OCI-M2 (cell line): ENCODE measurements at regions not wholly inside any gene's neighbourhood (a gene's known extent, or its start where the extent isn't known, plus 50 kb on each side); places are given as distances from the start of the nearest gene placed in this dataset.

Source experiments
- DNase-seq: peaks from one replicate; lab custom pipeline; 2025; ENCODE audit not compliant: unreplicated experiment; lab: John Stamatoyannopoulos, UW

DNA sequence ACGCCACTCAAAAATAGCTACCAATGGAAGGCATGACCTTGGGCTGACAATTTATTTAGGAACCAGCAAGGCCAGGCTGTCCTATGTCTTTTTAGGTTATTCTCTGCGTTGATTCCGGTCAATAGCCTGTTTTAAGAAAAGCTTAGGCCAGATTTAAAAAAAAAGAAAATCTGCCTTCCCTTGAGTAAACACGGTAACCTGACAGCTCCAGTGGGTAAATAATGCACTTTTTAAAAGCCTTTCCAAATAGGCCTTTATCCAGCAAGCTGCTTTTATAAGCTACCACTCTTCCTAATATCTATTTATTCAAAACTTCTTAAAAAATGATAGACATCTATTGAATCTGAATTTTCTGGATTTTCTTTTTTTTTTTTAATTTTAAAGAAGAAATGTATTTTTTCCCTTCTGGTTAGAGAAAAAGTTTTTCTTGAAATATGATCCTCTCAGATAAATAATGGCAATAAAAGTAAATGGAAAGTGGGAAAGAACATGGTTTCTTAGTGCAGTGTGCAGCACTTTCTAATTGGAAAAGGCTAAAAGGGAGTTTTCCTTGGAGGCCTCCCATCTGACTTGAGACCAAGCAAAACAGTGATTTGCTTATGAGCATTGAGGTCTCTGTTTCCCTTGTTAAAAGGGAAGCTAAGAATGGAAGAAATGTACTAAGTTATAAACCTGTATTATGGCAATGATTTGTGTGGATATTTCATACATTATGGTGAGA is 281.0 kb upstream of the RUNX1 start:
- DNase-seq: no peak

DNA sequence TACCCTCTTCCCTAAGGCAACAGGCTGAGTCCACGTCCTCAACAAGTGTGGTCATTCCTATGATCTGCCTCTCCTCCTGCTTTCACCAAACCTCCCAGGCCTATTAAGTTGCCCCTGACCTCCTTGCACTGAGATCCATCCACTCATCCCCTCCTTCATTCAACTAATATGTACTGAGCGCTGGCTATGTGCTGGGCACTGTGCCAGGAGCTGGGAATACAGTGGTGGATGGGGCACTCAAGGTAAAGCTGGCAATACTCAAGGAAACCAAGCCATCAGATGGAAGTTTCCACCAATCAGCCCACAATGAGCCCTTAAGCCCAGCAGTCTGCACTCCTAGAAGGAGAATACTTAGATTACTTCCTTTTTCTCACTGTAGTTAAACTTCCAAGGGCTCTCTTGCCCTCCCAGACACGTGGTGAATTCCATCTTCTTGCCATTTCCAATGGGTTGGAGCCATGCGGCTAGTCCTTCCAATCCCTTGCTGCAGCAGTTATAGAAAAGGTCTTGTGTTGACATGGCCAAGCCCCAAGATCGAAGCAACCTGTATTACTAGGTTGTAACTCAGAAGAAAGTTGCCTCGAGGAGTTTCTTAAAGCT is 279.9 kb upstream of the RUNX1 start:
- no peak for DNase-seq

DNA sequence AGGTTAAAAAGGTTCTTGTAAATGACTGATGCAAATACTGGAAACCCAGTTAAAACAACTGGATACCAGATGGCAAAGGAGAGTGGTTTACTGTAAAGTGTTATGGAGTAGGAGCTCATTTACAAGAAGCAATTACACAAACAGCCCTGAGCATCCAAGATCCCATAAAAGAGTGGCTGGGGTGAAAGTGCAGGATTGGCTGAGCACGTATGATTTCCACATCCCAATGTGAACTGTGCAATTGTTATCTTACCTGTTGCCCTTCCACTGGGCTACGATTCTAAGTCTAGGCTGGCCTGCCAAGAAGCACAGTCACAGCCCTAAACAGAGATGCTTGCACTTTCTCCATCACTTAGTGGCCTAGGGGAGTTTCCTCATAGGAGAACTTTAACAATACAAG is 277.6 kb upstream of the RUNX1 start:
- no peak for DNase-seq

DNA sequence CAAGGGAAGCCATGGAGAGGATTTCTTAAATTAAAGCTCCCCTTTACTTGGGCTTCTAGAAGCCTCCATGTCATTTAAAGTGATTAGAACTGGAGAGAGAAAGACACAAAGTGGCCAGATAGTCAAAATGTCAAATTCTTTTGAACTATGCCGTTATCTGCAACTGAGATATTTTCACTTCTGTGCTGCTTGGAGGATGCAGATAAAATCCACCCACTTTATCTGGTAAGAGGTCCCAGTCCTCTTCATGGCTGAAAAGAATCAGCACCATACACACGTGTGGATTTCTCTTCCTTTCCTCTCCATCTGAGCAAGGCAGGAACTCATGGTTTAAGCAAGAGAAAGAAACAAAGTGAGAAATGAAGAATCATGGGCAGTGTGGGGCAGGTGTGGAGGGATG is 276.9 kb upstream of the RUNX1 start:
- DNase-seq: no peak

DNA sequence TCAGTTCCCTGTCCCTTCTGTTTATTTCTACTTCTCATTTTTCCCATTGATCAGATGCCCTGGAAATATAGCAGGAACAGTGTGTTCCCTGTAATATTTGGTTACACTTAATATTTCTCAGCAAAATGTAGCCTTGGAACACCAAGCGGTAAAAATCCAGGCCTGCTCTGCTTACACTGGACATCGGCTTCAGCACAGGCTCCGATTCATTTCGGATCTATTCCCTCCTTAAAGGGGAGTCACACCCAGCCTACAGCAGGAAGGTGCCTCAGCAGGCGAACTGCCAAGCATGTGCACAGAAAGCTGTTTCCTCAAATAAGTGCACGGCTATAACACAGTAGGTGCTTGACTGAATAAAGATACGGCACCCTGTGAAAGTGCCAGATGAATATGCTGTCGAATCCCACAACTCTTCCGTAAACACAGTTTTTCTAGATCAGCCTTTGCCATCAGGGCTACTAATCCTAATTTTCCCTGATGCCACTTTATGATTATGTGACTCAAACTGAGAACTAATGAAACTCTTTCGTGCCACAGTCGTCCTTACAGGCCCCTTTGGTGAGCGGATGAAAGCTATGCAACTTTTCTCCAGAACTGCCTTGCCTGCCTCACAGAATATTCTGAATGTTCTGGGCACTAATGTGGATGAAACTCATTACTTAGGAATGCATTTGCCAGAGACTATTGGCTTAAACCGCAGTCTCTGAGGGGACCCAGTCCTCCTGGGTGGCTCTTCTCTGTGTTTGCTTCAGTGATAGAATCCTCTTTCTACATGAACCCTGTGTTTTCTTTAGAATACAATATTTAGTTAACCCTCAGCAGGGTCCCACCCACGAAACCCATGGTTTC is 275.5 kb upstream of the RUNX1 start:
- no peak for DNase-seq

DNA sequence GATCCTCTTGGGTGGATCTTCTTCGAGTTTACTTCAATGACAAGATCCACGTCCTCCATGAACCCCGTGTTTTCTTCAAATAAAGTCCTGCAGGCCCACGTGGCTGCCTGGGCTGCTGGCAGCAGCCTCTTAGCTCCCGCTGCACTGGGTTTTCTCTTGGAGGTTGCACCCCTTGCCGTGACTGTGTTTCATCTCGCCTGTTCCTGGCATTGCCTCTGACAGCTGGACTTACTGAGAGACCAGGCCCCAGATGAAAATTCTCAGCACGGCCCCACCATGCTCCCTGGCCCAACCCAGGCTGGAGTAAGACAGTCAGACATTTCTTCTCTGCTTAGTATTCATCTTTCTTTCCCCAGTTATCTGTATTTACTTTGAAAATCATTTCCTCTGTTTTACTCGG is 274.8 kb upstream of the RUNX1 start:
- DNase-seq: no peak

DNA sequence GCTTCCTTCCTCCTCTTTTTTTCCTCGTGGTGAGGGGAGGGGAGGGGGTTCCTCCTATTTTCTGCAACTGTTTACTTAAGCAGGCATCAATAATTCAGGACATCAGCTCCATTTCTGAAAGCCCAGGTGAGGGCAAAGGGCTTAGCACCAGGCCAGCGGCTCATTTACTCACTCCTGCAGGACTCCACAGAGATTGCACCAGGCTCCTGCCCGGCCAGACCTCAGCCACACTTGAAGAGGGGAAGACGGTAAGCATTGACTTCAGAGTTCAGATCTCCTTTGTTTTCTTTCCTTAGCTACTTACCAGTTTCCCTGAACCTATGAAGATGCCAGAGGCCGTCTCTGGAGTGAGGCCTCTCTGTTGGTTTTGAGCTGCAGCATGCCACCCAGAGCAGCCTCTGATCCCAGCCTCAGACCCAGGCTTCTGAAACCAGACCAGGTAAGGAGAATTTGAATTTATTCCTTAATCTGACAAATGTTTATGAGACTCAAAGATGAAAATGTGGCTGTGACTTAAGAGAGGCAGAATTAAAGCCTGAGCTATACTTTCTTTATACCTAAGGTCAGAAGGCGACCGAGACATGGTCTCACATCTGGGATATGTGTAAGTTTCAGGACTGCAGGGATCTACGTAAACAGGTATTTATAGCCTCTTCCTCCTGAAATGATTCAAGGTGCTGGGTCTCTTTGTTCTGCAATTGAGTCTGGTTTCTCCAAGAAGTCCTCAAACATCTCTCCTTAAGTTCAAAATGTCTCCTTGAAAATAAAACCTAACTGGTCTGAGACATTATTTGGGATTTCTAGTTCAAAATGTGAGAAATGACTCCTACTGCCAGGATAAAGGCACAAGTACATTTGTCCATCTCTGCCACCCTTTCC is 272.5 kb upstream of the RUNX1 start:
- DNase-seq: no peak

DNA sequence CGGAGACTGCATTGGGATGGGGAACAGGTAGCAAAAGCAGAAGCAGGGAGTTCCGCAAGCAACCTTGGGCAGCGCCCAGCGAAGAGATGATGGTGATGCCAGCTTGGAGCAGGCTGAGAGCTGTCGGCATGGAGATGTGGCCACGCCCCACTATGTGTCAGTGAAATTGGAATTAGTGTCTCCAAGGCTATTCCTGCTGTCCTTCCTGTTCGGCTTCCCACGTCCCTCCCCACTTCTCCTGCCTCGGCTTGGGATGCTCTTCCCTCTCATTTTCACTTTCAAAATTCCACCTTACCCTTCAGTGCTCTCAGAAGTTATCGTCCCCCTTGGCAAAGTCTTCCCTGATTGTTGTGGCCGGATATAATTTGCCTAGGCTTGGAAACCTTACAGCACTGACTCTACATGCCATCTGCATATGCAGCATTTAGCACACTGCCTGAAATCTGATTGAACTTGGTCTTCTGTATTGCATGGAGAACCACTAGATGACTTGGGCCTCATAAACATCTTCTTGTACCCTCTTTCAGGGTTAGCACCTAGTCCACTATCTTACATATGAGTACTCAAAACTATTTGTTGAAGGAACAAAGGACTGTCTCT is 270.7 kb upstream of the RUNX1 start:
- DNase-seq: no peak

DNA sequence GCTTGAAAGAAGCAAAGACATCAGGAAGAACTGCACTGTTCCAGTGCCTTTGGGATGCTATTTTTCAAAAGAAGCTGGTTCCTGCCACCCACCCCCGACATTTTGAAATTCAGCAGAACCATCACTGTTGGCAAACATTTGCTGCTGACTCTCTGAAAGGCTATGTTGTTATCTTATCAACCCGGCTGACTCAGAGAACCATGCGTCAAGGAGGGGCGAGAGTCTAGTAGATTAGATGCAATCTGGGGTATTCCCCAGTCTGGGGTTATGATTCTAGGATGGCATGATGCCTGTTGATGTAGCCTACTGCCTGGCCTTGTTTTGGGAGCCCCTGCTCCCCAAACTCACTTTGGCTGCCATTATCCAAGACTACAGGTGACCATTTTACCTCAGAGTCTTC is 267.8 kb upstream of the RUNX1 start:
- no peak for DNase-seq

DNA sequence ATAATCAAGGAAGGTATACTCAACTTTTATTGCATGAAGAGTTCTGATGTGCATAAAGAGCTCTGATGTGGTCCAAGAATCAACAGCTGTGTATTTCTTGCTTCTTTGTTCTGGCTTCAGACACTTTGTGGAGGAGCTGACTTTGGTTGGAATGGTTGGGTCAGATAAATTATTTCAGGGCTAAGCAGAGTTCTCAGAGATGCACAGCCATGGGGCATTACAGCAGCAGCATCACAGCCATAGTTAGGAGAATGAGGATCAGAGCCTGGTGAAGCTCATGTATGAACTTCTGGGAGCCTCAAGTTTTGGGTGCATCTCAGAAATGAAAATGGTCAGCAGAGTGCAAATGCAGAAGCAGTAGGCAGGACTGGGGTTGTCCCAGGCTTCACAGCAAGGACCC is 267.4 kb upstream of the RUNX1 start:
- no peak for DNase-seq

DNA sequence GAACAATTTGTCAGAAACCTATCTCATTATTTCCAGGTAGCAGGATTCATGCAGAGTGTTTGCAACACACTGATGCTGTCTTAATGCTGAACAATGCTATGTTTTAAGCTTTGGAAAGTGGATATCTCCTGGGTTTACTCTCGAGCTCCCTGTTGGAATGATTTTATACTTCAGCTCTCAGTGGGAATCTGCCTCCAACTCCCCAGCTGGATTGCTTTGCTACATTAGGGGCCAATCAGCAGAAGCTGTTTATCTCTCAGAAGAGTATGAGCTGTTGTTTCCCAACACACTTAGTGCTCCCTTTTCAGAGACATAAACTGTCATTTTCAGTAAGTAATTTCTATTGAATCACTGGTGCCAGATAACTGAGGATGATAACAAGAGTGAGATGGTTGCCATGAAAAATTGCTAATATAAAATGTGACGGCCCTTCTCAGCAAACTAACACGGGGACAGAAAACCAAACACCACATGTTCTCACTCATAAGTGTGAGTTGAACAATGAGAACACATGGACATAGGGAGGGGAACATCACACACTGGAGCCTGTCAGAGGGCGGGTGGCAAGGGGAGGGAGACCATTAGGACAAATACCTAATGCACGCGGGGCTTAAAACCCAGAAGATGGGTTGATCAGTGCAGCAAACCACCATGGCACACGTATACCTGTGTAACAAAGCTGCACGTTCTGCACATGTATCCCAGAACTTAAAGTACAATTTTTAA is 265.9 kb upstream of the RUNX1 start:
- no peak for DNase-seq

DNA sequence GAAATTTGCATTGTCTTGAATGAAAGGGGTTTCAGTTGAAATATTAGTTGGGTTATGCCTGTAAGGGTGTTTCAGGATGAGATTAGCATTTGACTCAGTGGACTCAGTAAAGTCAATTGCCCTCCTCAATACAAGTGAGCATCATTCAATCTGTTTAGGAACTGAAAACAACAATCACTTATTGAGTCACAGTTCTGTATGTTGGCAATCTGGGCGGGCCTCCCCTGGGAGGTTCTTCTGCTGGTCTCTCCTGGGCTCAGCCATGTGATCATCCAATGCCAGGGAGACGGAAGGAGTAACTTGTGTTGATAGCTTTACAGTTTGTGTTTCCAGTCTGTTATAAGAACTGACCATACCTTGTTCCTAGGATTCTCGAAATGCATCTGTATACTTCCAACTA is 262.9 kb upstream of the RUNX1 start:
- DNase-seq: no peak

DNA sequence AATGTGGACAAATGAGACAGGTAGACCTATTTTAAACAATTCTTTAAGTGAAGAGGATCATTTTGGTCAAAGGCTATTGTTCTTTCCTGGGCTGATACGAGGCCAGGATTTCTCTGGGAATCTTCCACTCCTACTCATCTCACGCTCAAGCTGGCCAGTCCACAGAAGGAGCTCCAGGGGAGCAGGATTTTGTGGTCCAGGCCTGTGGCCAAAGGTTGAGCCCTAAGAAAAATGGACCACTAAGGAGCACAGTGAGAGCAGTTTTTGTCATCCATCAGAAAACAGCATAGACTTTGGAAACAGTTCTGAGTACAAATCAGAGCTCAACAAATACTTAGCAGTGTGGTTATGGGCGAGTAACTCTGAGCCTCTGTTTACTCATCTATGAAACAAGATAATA is 260.2 kb upstream of the RUNX1 start:
- DNase-seq: no peak

DNA sequence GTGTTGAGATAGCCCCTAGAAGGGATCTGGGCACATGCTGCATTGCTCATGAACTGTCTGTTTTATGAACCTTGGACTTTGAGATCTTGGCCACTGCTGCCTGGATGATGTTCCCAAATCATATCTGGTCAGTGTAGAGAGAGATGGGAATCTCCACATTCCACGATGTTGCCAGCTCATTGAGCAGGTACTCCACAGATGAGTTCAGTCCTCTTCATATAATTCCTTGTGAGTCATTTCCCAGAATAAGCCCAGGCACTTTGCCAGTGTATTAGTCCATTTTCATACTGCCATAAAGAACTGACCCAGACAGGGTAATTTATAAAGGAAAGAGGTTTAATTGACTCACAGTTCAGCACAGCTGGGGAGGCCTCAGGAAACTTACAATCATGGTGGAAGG is 254.0 kb upstream of the RUNX1 start:
- no peak for DNase-seq

DNA sequence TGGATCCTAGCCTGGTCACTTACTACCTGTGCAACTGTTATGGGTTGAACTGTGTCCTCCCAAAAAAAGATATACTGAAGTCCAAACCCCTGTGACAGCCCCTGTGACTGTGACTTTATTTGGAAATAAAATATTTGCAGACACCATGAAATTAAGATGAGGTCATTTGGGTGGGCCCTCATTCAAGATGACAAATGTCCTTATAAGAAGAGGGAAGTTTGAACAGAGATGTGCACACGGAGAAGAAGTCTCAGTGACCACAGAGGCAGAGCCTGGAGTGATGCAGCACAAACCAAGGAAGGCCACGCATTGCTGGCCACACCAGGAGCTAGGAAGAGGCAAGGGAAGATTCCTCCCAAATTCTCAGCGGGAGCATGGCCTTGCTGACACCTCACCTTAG is 249.7 kb upstream of the RUNX1 start:
- DNase-seq: no peak

DNA sequence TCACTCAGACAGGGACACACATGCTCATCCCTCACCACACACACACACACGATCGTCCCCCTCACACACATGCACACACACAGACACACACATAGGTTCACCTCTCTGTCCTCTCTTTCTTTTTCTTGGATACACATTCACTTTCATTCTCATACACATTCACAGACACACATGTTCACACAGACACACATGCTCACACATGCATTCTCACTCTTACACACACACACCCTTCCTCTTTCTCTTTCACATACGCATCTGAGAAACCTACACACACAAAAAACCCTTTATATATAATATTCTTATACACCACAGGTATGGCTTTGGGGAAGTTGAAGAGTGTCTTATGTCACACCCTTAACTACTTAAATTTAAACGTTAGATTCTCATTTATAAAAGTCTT is 248.6 kb upstream of the RUNX1 start:
- no peak for DNase-seq

DNA sequence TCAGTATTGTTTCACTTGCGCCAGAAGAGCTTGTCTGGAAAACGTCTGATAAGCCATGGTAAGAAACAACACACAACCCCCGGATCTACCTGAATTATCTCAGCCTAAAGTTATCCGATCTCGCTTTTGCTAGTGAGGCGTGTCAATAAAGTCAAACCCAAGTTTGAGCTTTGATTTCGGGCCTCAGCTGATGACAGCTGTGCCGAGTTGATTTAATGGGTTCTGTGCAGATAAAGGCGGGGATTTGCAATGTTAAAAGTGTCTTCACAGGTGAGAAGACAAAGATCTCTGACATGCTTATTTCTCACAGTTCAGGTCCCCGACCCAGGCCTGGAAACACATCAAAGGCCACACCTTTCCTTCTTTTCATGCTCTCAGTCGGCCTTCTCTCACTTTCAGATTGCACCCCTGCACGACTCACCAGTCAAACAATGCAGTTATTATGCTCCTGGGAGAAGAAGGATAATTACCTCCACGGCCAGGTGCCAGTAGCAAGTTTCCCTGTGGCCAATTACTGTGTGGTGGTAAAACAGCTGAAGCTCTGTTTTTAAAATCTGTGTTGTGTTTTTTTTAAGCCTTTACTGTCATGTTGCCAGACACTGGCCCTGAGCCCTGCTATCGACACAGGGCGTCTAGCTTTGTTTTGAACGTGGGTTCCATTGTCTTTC is 245.3 kb upstream of the RUNX1 start:
- no peak for DNase-seq

DNA sequence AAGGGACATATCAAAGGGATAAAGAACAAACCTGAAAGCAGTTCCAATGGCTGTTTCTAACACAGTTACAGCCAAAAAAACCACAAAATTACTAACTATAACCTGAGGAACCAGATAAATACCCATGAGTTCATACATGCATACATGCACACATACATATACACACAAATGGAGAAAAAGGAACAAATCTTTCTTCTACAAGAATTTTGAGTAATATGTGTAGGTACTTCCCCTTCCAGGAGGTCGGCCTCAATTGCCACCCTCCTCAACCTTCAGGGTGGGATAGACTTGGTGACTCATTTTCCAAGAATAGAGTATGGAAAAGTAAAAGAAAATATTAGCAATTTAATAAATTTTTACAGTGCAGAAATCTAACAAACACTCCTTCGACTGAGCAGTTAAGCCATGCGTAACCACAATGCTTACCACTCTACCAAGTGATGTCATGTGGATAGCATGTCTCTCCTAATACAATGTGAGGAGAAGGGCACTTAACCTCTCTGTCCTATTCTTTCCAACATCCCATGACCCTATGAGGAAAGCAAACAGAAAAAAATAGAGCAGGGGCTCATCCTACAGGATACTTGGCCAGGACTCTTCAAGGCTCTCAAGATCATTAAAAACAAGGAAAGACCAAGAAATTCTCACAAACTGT is 243.0 kb upstream of the RUNX1 start:
- DNase-seq: no peak

DNA sequence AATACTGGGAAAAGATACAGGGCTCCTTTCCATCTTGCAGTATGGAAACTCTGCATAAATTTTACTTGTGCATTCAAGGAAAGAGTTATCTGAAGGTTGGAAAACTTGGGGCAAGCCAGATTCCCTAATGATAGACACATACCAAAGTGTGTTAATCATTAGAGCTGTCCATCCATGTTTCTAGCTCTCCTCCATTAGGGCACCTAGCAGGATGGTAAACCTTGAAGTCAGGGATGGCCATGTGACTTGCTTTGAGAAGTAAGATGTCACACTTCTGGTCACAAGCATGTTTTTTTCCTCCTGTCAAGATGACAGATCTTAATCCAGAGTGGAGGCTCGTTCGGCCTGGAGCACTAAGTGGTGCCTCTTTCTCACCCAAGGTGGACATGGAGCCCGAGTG is 241.9 kb upstream of the RUNX1 start:
- no peak for DNase-seq
